IPS DF 6.9 (cell line): ENCODE measurements at regions not wholly inside any gene's neighbourhood (a gene's known extent, or its start where the extent isn't known, plus 50 kb on each side); places are given as distances from the start of the nearest gene placed in this dataset.

Source experiments
- DNase-seq: peaks from one replicate; pipeline ENCODE4 v3.0.0-alpha.2; 2013; ENCODE audit warnings: low read depth, low spot score
- H3K27ac ChIP-seq: one replicate; pipeline ENCODE4 v1.5.1; 2013; ENCODE audit warnings: low read length, control low read depth
- H3K27me3 ChIP-seq: 2 replicates; pipeline ENCODE4 v1.6.1; 2013; ENCODE audit warnings: mild to moderate bottlenecking, low read length; ENCODE audit not compliant: control insufficient read depth, insufficient read depth
- H3K36me3 ChIP-seq: 2 replicates; pipeline ENCODE4 v1.6.1; 2013; ENCODE audit warnings: low read length; ENCODE audit not compliant: control insufficient read depth, insufficient read depth
- H3K4me1 ChIP-seq: 2 replicates; pipeline ENCODE4 v1.6.1; 2013; ENCODE audit warnings: low read length; ENCODE audit not compliant: control insufficient read depth, insufficient read depth
- H3K4me3 ChIP-seq: 2 replicates; pipeline ENCODE4 v1.5.1; 2013; ENCODE audit warnings: mild to moderate bottlenecking, low read length
- H3K9me3 ChIP-seq: 2 replicates; pipeline ENCODE4 v1.6.1; 2013; ENCODE audit warnings: low read length, inconsistent platforms; ENCODE audit not compliant: control insufficient read depth, insufficient read depth
- WGBS: extraction: QIAGEN DNeasy Blood & Tissue Kit; methylation state at CpG from one replicate; pipeline ENCODE4 v1.1.7; 2013; ENCODE audit warnings: mixed read lengths, missing lambda C conversion rate; ENCODE audit not compliant: insufficient read length, insufficient coverage; 5-methylcytosine and 5-hydroxymethylcytosine counted together

DNA sequence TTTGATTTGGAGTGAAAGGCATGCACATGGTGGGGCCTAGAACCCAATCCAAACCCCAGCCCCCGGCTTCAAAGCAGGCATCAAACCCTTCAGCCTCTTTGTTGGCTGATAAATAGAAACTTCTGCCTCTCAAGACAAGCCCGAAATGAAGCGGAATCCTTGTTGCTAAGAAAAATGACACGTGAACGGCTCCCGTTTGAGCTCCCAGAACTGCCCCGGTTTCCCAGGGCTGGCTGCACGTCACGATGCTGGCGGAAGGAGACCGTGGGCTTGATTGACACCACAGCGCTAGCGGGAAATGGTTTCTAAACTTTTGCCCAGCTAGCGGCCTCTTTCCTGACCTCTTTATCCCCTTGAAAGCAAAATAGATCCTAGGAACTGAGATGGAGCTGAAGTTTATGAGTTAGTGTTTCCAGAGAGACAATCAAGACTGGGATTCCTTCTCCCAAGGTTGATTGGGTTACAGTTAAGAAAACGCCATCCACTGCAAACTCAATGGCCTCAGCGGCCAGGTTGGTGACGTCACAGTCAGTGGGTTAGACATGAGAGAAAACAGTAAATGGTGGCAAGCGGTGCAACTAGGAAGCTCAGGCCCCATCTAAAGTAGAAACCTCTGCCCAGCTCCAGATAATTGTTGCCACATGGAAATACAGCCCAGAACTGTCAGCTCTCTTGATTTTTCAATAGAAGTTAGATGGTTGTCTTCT is 117.0 kb downstream of the ANKRD60 start:
- Histone ChIP-seq H3K9me3 (no peaks in the 10 kb centered on the region), H3K27me3 (no peaks in the 10 kb centered on the region), H3K4me1 (no peaks in the 10 kb centered on the region), H3K4me3 (no peak overlapping the region), H3K36me3 (no peaks in the 10 kb centered on the region), H3K27ac (no peak overlapping the region)
- DNase-seq, result no peak
- no CpG with 5 or more reads among the region's 18 CpGs for WGBS

DNA sequence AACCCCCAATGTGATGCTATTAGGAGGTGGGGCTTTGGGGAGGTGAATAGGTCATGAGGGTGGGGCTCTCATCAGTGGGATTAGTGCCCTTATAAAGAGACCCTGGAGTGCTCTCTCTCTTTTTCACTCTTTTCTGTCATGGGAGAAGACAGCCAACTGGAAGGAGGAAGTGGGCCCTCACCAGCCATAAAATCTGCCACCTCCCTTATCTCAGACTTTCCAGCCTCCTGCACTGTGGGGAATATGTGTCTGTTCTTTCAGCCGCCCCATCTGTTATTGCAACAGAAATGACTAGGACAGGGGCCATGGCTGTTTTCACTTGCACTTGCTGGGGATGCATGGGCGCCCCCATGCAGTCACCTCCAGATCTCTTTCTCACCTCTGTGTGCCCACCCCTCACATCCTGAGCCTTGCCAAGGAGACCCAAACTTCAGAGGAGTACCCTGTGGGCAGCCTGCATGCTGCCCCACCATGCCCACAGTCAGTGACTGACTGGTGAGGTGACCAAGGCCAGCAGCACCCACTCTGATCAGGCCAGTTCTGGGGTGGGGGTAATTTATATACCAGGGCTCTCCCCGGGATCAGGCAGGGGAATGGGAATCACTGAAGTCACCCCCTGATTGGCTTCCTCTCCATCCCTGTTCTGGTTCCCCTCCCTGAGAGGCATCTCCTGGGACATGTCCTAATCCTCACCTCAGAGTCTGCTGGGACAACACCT is 118.4 kb downstream of the ANKRD60 start:
- no peak for DNase-seq
- no peaks in the 10 kb centered on the region for H3K36me3 ChIP-seq
- H3K27me3 ChIP-seq, result no peaks in the 10 kb centered on the region
- no peaks in the 10 kb centered on the region for H3K4me1 ChIP-seq
- WGBS, result no CpG with 5 or more reads among the region's 3 CpGs
- no peak overlapping the region for H3K4me3 ChIP-seq
- no peaks in the 10 kb centered on the region for H3K9me3 ChIP-seq
- no peak overlapping the region for H3K27ac ChIP-seq

DNA sequence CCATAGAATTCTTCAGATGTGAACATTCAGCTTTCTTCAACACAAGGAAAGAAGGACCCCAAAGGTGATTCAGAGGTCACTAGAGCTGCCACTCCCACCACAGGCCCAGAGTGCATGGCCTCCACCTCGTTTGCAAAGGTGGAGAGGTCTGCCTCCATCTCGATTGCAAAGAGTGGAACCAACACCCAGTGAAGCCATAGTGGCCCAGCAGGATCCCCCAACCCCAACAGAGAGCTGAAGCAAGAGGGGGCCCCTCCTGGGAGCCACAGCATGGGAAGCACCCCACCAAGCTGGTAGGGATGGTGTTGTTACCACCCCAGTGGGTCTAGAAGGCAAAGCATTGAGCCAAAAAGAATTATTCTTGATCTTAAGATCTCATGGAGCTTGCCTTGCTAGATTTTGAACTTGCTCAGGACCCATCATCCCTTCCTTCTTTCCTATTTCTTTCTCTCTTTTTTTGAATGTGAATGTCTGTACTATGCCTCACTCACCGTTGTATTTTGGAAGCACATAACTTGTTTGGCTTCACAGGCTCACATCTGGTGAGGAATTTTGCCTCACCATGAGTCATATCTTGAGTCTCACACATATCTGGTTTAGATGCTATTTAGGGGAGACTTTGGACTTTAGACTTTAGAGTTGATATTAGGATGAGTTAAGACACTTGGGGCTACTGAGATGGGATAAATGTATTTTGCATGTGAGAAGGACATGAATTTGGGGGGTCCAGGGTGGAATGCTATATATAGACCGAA is 119.2 kb downstream of the ANKRD60 start:
- Histone ChIP-seq H3K4me3 (no peak overlapping the region), H3K36me3 (no peaks in the 10 kb centered on the region), H3K4me1 (no peaks in the 10 kb centered on the region), H3K9me3 (no peaks in the 10 kb centered on the region), H3K27me3 (no peaks in the 10 kb centered on the region), H3K27ac (no peak overlapping the region)
- WGBS, result no CpG with 5 or more reads among the region's 4 CpGs
- DNase-seq, result no peak

DNA sequence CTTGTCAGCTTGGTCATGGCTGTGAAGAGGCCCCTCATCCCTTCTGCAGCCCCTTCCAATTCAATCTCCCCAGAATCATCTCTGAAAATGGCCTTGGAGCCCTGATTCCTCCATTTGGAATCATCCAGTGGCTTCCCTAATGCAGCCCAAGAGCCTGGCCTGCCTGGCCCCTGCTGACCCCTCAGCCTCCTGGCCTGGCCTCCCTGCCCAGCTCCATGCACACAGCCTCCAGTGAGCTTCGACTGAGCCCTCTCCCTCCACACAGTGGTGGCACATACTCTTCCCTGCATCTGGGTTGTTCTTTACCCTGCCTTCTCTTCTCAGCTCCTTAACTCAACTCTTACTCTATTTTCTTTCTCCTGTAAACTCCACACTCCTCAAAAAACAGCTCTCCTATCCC is 120.9 kb downstream of the ANKRD60 start:
- no peak overlapping the region for H3K27ac ChIP-seq
- no CpG with 5 or more reads among the region's 1 CpG for WGBS
- H3K27me3 ChIP-seq, result no peaks in the 10 kb centered on the region
- no peak for DNase-seq
- H3K4me3 ChIP-seq, result no peak overlapping the region
- no peaks in the 10 kb centered on the region for H3K4me1 ChIP-seq
- H3K9me3 ChIP-seq, result no peaks in the 10 kb centered on the region
- H3K36me3 ChIP-seq, result no peaks in the 10 kb centered on the region

DNA sequence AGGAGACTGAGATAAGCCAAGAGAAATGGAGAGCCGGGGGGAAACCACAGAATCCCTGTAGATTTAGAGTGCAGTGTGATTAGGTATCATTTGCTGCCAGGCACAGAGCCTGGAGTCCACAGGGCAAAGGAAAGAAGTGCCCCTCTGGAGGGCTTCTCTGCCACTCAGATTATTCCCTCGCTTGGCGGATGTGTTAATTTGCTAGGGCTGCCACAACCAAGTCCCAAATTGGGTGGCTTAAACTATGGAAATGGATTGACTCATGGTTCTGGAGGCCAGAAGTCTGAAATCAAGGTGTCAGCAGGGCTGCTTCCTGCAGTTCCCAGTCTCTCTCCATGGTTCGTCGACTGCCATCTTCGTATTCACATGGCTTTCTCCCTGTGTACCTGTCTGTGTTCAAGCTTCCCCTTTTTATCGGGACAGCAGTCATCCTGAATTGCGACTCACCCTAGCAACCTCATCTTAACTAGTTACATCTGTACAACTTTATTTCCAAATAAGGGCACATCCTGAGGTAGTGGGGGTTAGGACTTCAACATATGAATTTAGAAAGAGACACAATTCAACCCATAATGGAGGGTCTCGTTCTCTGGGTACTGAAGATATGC is 122.2 kb downstream of the ANKRD60 start:
- no peak overlapping the region for H3K27ac ChIP-seq
- no peak overlapping the region for H3K4me3 ChIP-seq
- H3K36me3 ChIP-seq, result no peaks in the 10 kb centered on the region
- WGBS, result no CpG with 5 or more reads among the region's 9 CpGs
- no peak for DNase-seq
- H3K9me3 ChIP-seq, result no peaks in the 10 kb centered on the region
- no peaks in the 10 kb centered on the region for H3K27me3 ChIP-seq
- H3K4me1 ChIP-seq, result no peaks in the 10 kb centered on the region

DNA sequence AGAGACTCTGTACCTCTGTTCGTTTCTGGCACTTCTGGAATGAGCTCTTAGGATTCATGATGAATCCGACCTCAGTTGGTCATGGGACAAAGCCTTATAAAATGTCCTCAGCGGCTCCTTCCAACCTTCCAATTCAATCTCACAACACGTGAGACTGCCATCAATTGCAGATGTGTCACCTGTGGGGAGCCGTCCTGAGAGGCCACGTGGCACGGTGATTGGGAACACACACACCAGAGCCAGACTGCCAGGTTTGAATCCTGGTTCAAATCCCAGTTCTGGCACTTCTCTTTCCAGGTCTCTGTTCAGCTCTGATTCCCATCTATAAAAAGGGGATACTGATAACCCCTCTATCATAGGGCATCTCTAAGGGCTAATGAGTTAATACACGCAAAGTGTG is 124.5 kb downstream of the ANKRD60 start:
- no peaks in the 10 kb centered on the region for H3K4me1 ChIP-seq
- H3K4me3 ChIP-seq, result no peak overlapping the region
- H3K36me3 ChIP-seq, result no peaks in the 10 kb centered on the region
- no peak overlapping the region for H3K27ac ChIP-seq
- H3K9me3 ChIP-seq, result no peaks in the 10 kb centered on the region
- no CpG with 5 or more reads among the region's 8 CpGs for WGBS
- DNase-seq, result no peak
- no peaks in the 10 kb centered on the region for H3K27me3 ChIP-seq

DNA sequence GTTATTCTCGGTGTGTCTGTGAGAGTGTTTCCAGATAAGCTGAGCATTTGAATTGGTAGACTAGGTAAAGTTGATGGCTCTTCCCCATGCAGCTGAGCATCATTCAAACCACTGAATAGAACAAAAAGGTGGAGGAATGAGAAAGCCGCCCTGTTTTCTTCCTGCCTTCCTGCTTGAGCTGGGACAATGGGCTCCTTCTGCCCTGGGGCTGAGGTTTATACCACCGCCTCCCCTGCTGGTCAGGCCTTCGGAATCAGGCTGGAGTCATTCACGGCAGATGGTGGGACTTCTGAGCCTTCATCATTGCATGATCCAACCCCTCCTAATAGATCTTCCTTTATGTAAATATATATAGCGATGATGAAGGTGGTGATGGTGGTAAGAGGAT is 124.9 kb downstream of the ANKRD60 start:
- H3K9me3 ChIP-seq, result no peaks in the 10 kb centered on the region
- H3K27me3 ChIP-seq, result no peaks in the 10 kb centered on the region
- H3K27ac ChIP-seq, result no peak overlapping the region
- no CpG with 5 or more reads among the region's 6 CpGs for WGBS
- H3K4me1 ChIP-seq, result no peaks in the 10 kb centered on the region
- no peaks in the 10 kb centered on the region for H3K36me3 ChIP-seq
- H3K4me3 ChIP-seq, result no peak overlapping the region
- DNase-seq, result no peak

DNA sequence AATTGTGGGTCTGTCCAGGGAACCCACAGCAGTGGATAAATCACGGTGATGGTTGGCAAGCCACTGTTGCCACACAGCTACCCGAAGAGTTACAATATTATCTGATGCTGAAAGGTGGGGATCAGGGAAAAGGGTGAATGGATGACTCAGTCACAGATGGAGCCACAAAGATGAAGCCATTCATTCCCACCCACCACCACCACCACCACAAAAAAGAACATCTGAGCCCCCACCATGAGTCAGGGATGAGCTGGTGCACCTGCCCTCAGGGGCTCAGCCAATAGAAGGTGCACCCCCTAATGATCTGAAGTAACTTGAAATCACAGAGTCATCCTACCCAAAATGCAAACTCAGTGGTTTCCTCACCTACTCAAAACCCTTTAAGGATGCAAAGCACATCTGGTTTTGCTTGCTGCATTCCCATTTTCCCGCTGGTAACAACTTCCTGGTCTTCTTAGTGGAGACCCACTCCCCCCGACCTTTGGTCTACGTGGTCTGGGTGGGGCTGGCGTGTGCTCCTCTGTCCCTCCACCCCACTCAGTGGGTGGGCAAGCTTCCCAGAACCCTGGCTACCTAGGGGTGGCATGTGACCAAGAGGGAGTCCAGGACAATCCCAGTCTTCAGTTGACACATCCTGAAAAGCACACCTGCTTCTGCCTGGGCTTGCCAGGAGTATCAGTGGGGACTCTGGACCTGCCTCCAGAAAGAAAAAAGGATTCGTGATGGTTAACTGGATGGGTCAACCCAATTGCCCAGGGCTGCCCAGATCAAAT is 125.5 kb downstream of the ANKRD60 start:
- Histone ChIP-seq H3K36me3 (no peaks in the 10 kb centered on the region), H3K4me3 (no peak overlapping the region), H3K27ac (no peak overlapping the region), H3K9me3 (no peaks in the 10 kb centered on the region), H3K27me3 (no peaks in the 10 kb centered on the region), H3K4me1 (no peaks in the 10 kb centered on the region)
- no peak for DNase-seq
- WGBS, result no CpG with 5 or more reads among the region's 7 CpGs

DNA sequence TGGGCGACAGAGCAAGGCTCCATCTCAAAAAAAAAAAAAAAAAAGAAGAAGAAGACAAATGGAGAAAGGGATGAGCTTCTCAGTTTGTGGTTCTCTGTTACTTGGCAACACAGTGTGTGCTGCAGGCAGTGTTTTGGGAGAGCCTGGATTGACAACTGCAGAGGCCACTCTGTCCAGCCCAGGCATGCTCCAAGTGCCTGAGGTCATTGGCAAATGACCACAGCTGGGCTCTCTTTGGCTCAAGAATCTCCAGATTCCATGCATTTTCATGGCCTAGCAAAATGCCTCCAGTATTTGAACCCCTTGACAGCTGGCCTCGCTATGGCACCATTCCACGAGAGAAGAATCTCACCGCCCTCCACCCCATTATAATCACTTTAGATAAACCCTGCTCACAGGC is 126.2 kb downstream of the ANKRD60 start:
- Histone ChIP-seq H3K4me3 (no peak overlapping the region), H3K4me1 (no peaks in the 10 kb centered on the region), H3K27me3 (no peaks in the 10 kb centered on the region), H3K9me3 (no peaks in the 10 kb centered on the region), H3K27ac (no peak overlapping the region), H3K36me3 (no peaks in the 10 kb centered on the region)
- WGBS, result no CpG with 5 or more reads among the region's 4 CpGs
- no peak for DNase-seq
